GM12892 (cell line): ENCODE measurements at regions not wholly inside any gene's neighbourhood (a gene's known extent, or its start where the extent isn't known, plus 50 kb on each side); places are given as distances from the start of the nearest gene placed in this dataset.

ENCODE experiments used
- POLR2A ChIP-seq: IDR thresholded peaks from 2 replicates; pipeline ENCODE4 v1.6.1; 2011; ENCODE audit warnings: low read depth, low read length, control low read depth
- POLR2AphosphoS5 ChIP-seq: IDR thresholded peaks from 2 replicates; pipeline ENCODE4 v1.6.1; 2011; ENCODE audit warnings: low read depth, low read length, control low read depth
- TAF1 ChIP-seq: IDR thresholded peaks from 2 replicates; pipeline ENCODE4 v1.6.1; 2011; ENCODE audit warnings: low read depth, mild to moderate bottlenecking, control low read depth, low read length, borderline replicate concordance

DNA sequence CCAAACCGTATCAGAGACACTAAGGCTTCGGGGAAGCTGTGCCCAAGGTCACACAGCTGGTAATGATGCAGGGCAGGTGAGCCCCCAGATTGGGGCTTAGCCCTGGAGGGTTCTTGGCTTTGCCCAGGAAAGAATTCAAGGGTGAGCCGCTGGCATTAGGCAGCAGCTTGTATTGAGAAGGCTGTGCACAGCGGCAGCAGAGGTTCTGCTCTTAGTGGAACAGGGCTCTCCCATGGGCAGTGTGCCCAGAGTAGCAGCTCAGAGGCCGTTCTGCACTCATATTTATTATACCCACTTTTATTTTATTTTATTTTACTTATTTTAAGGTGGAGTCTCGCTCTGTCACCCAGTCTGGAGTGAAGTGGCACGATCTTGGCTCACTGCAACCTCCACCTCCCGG is 85.8 kb upstream of the IER5L start:
- TF ChIP-seq POLR2A (no peak), TAF1 (no peak), POLR2AphosphoS5 (no peak)
